ENCODE measurements at regions not wholly inside any gene's neighbourhood (a gene's known extent, or its start where the extent isn't known, plus 50 kb on each side); places are given as distances from the start of the nearest gene placed in this dataset.
"Not testable (repeated sequence)": the region's sequence is repeated elsewhere in the genome, so short reads cannot be mapped to it uniquely, and the experiment has no call there.

- intact Hi-C loops (cut with DNase I): no loop called here
- DNase-seq (ENCODE audit: low spot score): no peak
These were observed 104.5 kb upstream of the SEC14L1 start for GRCh38 chr17:77036136-77036840.

GRCh38 chr17:77036841-77037381 lies 103.9 kb upstream of the SEC14L1 start:
- DNase-seq (ENCODE audit: low spot score): no peak
- intact Hi-C loops (cut with DNase I): no loop called here

- intact Hi-C loops (cut with DNase I): no loop called here
- no peak for DNase-seq (ENCODE audit: low spot score)
These were observed 102.8 kb upstream of the SEC14L1 start for GRCh38 chr17:77037943-77038342.

GRCh38 chr17:77038884-77039555 lies 101.7 kb upstream of the SEC14L1 start:
- intact Hi-C loops (cut with DNase I): no loop called here
- DNase-seq (ENCODE audit: low spot score): no peak

GRCh38 chr17:77042476-77043231 lies 98.1 kb upstream of the SEC14L1 start:
- intact Hi-C loops (cut with DNase I): no loop called here
- DNase-seq (ENCODE audit: low spot score): no peak

GRCh38 chr17:77045441-77046041 lies 95.2 kb upstream of the SEC14L1 start:
- intact Hi-C loops (cut with DNase I): no loop called here
- DNase-seq (ENCODE audit: low spot score): no peak

GRCh38 chr17:77049440-77049839 lies 91.3 kb upstream of the SEC14L1 start:
- DNase-seq (ENCODE audit: low spot score): no peak
- intact Hi-C loops (cut with DNase I): no loop called here

- DNase-seq (ENCODE audit: low spot score); intact Hi-C loops (cut with DNase I): not testable (repeated sequence)
These were observed 89.9 kb upstream of the SEC14L1 start for GRCh38 chr17:77050901-77051300.

- DNase-seq (ENCODE audit: low spot score): no peak
- intact Hi-C loops (cut with DNase I): loop anchor here (5.0 kb wide), 1 partner anchor 188 kb away; the partner anchor contains the start of gene MGAT5B (in 2 of the 2)
These were observed 85.8 kb upstream of the SEC14L1 start for GRCh38 chr17:77054936-77055335.

- intact Hi-C loops (cut with DNase I): loop anchor here (5.0 kb wide), 1 partner anchor 188 kb away; the partner anchor contains the start of gene MGAT5B (in 2 of the 2)
These were observed 85.3 kb upstream of the SEC14L1 start for GRCh38 chr17:77055453-77055852.

GRCh38 chr17:77058016-77058415 lies 82.8 kb upstream of the SEC14L1 start:
- intact Hi-C loops (cut with DNase I): loop anchor here (5.0 kb wide), 1 partner anchor 191 kb away; the partner anchor contains the start of gene MGAT5B (in 2 of the 2)
- no peak for DNase-seq (ENCODE audit: low spot score)

More at GRCh38 chr17:77055453-77055852, 85.3 kb upstream of the SEC14L1 start:
- DNase-seq (ENCODE audit: low spot score): no peak

- DNase-seq (ENCODE audit: low spot score): no peak
- intact Hi-C loops (cut with DNase I): no loop called here
These were observed 79.1 kb upstream of the SEC14L1 start for GRCh38 chr17:77061669-77062068.

GRCh38 chr17:77064598-77064997 lies 76.2 kb upstream of the SEC14L1 start:
- intact Hi-C loops (cut with DNase I): no loop called here
- DNase-seq (ENCODE audit: low spot score): no peak

GRCh38 chr17:77066165-77066564 lies 74.6 kb upstream of the SEC14L1 start:
- DNase-seq (ENCODE audit: low spot score): no peak
- intact Hi-C loops (cut with DNase I): no loop called here

GRCh38 chr17:77066726-77067409 lies 73.9 kb upstream of the SEC14L1 start:
- DNase-seq (ENCODE audit: low spot score); intact Hi-C loops (cut with DNase I): not testable (repeated sequence)

- intact Hi-C loops (cut with DNase I): no loop called here
- DNase-seq (ENCODE audit: low spot score): no peak
These were observed 71.9 kb upstream of the SEC14L1 start for GRCh38 chr17:77068915-77069314.

GRCh38 chr17:77070888-77071279 lies 69.9 kb upstream of the SEC14L1 start:
- no peak for DNase-seq (ENCODE audit: low spot score)
- intact Hi-C loops (cut with DNase I): no loop called here

- no peak for DNase-seq (ENCODE audit: low spot score)
- intact Hi-C loops (cut with DNase I): no loop called here
These were observed 68.8 kb upstream of the SEC14L1 start for GRCh38 chr17:77071925-77072490.

All from posterior vena cava (tissue), 2 donors.